OCI-LY7 (cell line): ENCODE measurements at regions not wholly inside any gene's neighbourhood (a gene's known extent, or its start where the extent isn't known, plus 50 kb on each side); places are given as distances from the start of the nearest gene placed in this dataset.

Source experiments
- BruUV-seq: library from RNA; stranded (reverse); fragments of 400-500 nt; replicated peaks from 2 replicates; lab custom pipeline; 2021; lab: Mats Ljungman, UMichigan
- CTCF ChIA-PET: fragments of 300-600 bp; sonication (Branson Sonifier 250); formaldehyde crosslinking; loops from one replicate; lab custom pipeline; 2022; ENCODE audit warnings: antibody characterized with exemption; ENCODE audit not compliant: unreplicated experiment; lab: Charles Lee
- POLR2A ChIA-PET: fragments of 300-600 bp; sonication (Branson Sonifier 250); formaldehyde crosslinking; loops from one replicate; lab custom pipeline; 2022; ENCODE audit warnings: antibody characterized with exemption; lab: Charles Lee
- DNase-seq: peaks from one replicate; pipeline ENCODE4 v3.0.0-alpha.2; 2015; ENCODE audit warnings: low spot score
- H2AFZ ChIP-seq: fragments of 200-600 bp; sonication (generic), shearing (Covaris generic); 2 replicates; pipeline ENCODE4 v1.6.1; 2014; ENCODE audit warnings: mild to moderate bottlenecking, antibody characterized with exemption, low read length, moderate library complexity
- H3K27ac ChIP-seq: fragments of 200-600 bp; sonication (generic); 2 replicates; pipeline ENCODE4 v1.5.1; 2014; ENCODE audit warnings: mixed run types, low read depth, mild to moderate bottlenecking, moderate library complexity, low read length, inconsistent platforms; ENCODE audit not compliant: poor library complexity, severe bottlenecking
- H3K36me3 ChIP-seq: fragments of 200-600 bp; sonication (generic); 2 replicates; pipeline ENCODE4 v1.6.1; 2014; ENCODE audit warnings: mild to moderate bottlenecking, antibody characterized with exemption, low read length, moderate library complexity, mixed read lengths; ENCODE audit not compliant: insufficient read depth
- H3K4me1 ChIP-seq: fragments of 200-600 bp; sonication (generic); 2 replicates; pipeline ENCODE4 v1.5.1; 2014; ENCODE audit warnings: mild to moderate bottlenecking, low read length; ENCODE audit not compliant: insufficient read depth, poor library complexity, severe bottlenecking
- H3K4me2 ChIP-seq: fragments of 200-600 bp; sonication (generic); 2 replicates; pipeline ENCODE4 v1.6.1; 2014; ENCODE audit warnings: mild to moderate bottlenecking, low read length
- H3K4me3 ChIP-seq: fragments of 200-600 bp; sonication (generic); 2 replicates; pipeline ENCODE4 v1.5.1; 2014; ENCODE audit warnings: mild to moderate bottlenecking, low read depth, low read length; ENCODE audit not compliant: poor library complexity, severe bottlenecking
- H3K79me2 ChIP-seq: fragments of 200-600 bp; sonication (generic); 2 replicates; pipeline ENCODE4 v1.6.1; 2016; ENCODE audit warnings: low read depth, mild to moderate bottlenecking, low read length, moderate library complexity, mixed read lengths; ENCODE audit not compliant: insufficient read depth
- H3K9me2 ChIP-seq: fragments of 200-600 bp; sonication (generic); 2 replicates; pipeline ENCODE4 v1.6.1; 2016; ENCODE audit warnings: mild to moderate bottlenecking, low read length, mixed read lengths; ENCODE audit not compliant: insufficient read depth
- H3K9me3 ChIP-seq: fragments of 200-600 bp; sonication (generic); 2 replicates; pipeline ENCODE4 v1.6.1; 2014; ENCODE audit warnings: mild to moderate bottlenecking, mixed run types, low read length, mixed read lengths
- H4K20me1 ChIP-seq: fragments of 200-600 bp; sonication (generic); 2 replicates; pipeline ENCODE4 v1.6.1; 2014; ENCODE audit warnings: mild to moderate bottlenecking, antibody characterized with exemption, low read length, moderate library complexity, mixed read lengths; ENCODE audit not compliant: insufficient read depth
- CTCF ChIP-seq: fragments of 200-600 bp; sonication (generic); conservative IDR thresholded peaks from 2 replicates; pipeline ENCODE4 v1.5.1; 2014; ENCODE audit warnings: mild to moderate bottlenecking, antibody characterized with exemption, low read length, moderate library complexity, mixed read lengths
- EZH2phosphoT487 ChIP-seq: fragments of 200-600 bp; sonication (generic); IDR thresholded peaks from 2 replicates; pipeline ENCODE4 v1.6.1; 2018; ENCODE audit warnings: low read depth, borderline replicate concordance, mild to moderate bottlenecking, mixed run types, antibody characterized with exemption, low read length, moderate library complexity, mixed read lengths
- intact Hi-C: fragments of 100-400 bp; cut with micrococcal nuclease; formaldehyde crosslinking; loops from one replicate; pipeline ENCODE4 v1.10.0; 2022; ENCODE audit not compliant: unreplicated experiment

- Histone ChIP-seq H3K9me2 (no peaks in the 10 kb centered on the region), H3K9me3 (no peaks in the 10 kb centered on the region), H3K27ac (no peak overlapping the region), H3K36me3 (no peaks in the 10 kb centered on the region), H3K79me2 (no peaks in the 10 kb centered on the region), H3K4me3 (no peak overlapping the region), H3K4me2 (no peak overlapping the region), H4K20me1 (no peaks in the 10 kb centered on the region), H3K4me1 (no peaks in the 10 kb centered on the region), H2AFZ (no peak overlapping the region)
- no TSS peak for BruUV-seq
- TF ChIP-seq CTCF (no peak), EZH2phosphoT487 (no peak)
- CTCF ChIA-PET, result no interaction called here
- intact Hi-C loops, result no loop called here
- POLR2A ChIA-PET, result no interaction called here
- DNase-seq, result no peak
Measured at GRCh38 chr7:156143683-156144082, 331.4 kb upstream of the SHH start.

GRCh38 chr7:156143158-156143557, 330.9 kb upstream of the SHH start:
- intact Hi-C loops, result no loop called here
- Histone ChIP-seq H3K9me3 (no peaks in the 10 kb centered on the region), H3K36me3 (no peaks in the 10 kb centered on the region), H3K27ac (no peak overlapping the region), H2AFZ (no peak overlapping the region), H3K4me2 (no peak overlapping the region), H3K4me3 (no peak overlapping the region), H4K20me1 (no peaks in the 10 kb centered on the region), H3K9me2 (no peaks in the 10 kb centered on the region), H3K79me2 (no peaks in the 10 kb centered on the region), H3K4me1 (no peaks in the 10 kb centered on the region)
- ChIA-PET CTCF (no interaction called here), POLR2A (no interaction called here)
- BruUV-seq, result no TSS peak
- TF ChIP-seq EZH2phosphoT487, result no peak
- TF ChIP-seq CTCF, result no peak
- DNase-seq, result no peak

- no peak overlapping the region for H3K4me2 ChIP-seq
- H2AFZ ChIP-seq, result no peak overlapping the region
- H4K20me1 ChIP-seq, result no peaks in the 10 kb centered on the region
- POLR2A ChIA-PET, result no interaction called here
- no TSS peak for BruUV-seq
- H3K4me1 ChIP-seq, result no peaks in the 10 kb centered on the region
- H3K27ac ChIP-seq, result no peak overlapping the region
- H3K36me3 ChIP-seq, result no peaks in the 10 kb centered on the region
- H3K4me3 ChIP-seq, result no peak overlapping the region
- CTCF ChIA-PET, result interaction anchor here (0.6 kb wide), 1 partner anchor 10 kb away, joined by 3 read pairs; no protein-coding TSS in a partner anchor
- intact Hi-C loops, result no loop called here
- H3K9me2 ChIP-seq, result no peaks in the 10 kb centered on the region
- no peaks in the 10 kb centered on the region for H3K79me2 ChIP-seq
- TF ChIP-seq CTCF (no peak), EZH2phosphoT487 (no peak)
- H3K9me3 ChIP-seq, result no peaks in the 10 kb centered on the region
- DNase-seq, result no peak
Measured at GRCh38 chr7:156141941-156142340, 329.7 kb upstream of the SHH start.
